ENCODE measurements at regions not wholly inside any gene's neighbourhood (a gene's known extent, or its start where the extent isn't known, plus 50 kb on each side); places are given as distances from the start of the nearest gene placed in this dataset.

GRCh38 chr4:153887217-153887616 lies 98.3 kb upstream of the SFRP2 start:
- H3K36me3 ChIP-seq (ENCODE audit: control insufficient read depth, insufficient read depth, low read length), result no peaks in the 10 kb centered on the region
- DNase-seq (ENCODE audit: low read depth in 2 of 2), result no peak
- H3K9ac ChIP-seq (ENCODE audit: insufficient read depth, low read length), result no peak overlapping the region
- no peak overlapping the region for H3K4me2 ChIP-seq (ENCODE audit: extremely low read depth, insufficient read depth, low read length)
- no peak overlapping the region for H2AFZ ChIP-seq (ENCODE audit: low read length)
- H3K27me3 ChIP-seq (ENCODE audit: control insufficient read depth, insufficient read depth, low read length), result no peaks in the 10 kb centered on the region
- no peak overlapping the region for H3K4me3 ChIP-seq (replicated peaks in 1 of 4; ENCODE audit: control extremely low read depth in 1 of 4, insufficient read depth in 1 of 4, low read depth in 3 of 4, low read length in 4 of 4)
- no peak for TF ChIP-seq CTCF (conservative IDR thresholded peaks at IDR 0.05 in 1 of 2, IDR thresholded peaks at IDR 0.05 in 1 of 2; ENCODE audit: low read depth in 1 of 2, low read length in 2 of 2)
- no peak for TF ChIP-seq EZH2 (IDR thresholded peaks at IDR 0.05; ENCODE audit: low read length, missing control alignments)
- H3K4me1 ChIP-seq (ENCODE audit: control insufficient read depth, extremely low read depth, insufficient read depth, low read length), result no peaks in the 10 kb centered on the region
- no peak overlapping the region for H3K27ac ChIP-seq (ENCODE audit: insufficient read depth, low read length)
- no peaks in the 10 kb centered on the region for H4K20me1 ChIP-seq (ENCODE audit: control insufficient read depth, extremely low read depth, insufficient read depth, low read length)
- H3K79me2 ChIP-seq (ENCODE audit: control insufficient read depth, insufficient read depth, low read length), result no peaks in the 10 kb centered on the region
- H3K9me3 ChIP-seq (ENCODE audit: control insufficient read depth, insufficient read depth, low read depth, low read length), result no peaks in the 10 kb centered on the region

- Histone ChIP-seq H2AFZ (ENCODE audit: low read length) (no peak overlapping the region), H3K4me2 (ENCODE audit: extremely low read depth, insufficient read depth, low read length) (no peak overlapping the region), H3K79me2 (ENCODE audit: control insufficient read depth, insufficient read depth, low read length) (no peaks in the 10 kb centered on the region), H3K27ac (ENCODE audit: insufficient read depth, low read length) (no peak overlapping the region), H3K36me3 (ENCODE audit: control insufficient read depth, insufficient read depth, low read length) (no peaks in the 10 kb centered on the region), H3K4me3 (replicated peaks in 1 of 4; ENCODE audit: control extremely low read depth in 1 of 4, insufficient read depth in 1 of 4, low read depth in 3 of 4, low read length in 4 of 4) (no peak overlapping the region), H4K20me1 (ENCODE audit: control insufficient read depth, extremely low read depth, insufficient read depth, low read length) (no peaks in the 10 kb centered on the region), H3K9ac (ENCODE audit: insufficient read depth, low read length) (no peak overlapping the region), H3K9me3 (ENCODE audit: control insufficient read depth, insufficient read depth, low read depth, low read length) (no peaks in the 10 kb centered on the region), H3K27me3 (ENCODE audit: control insufficient read depth, insufficient read depth, low read length) (no peaks in the 10 kb centered on the region), H3K4me1 (ENCODE audit: control insufficient read depth, extremely low read depth, insufficient read depth, low read length) (no peaks in the 10 kb centered on the region)
- no peak for DNase-seq (ENCODE audit: low read depth in 2 of 2)
- TF ChIP-seq CTCF (conservative IDR thresholded peaks at IDR 0.05 in 1 of 2, IDR thresholded peaks at IDR 0.05 in 1 of 2; ENCODE audit: low read depth in 1 of 2, low read length in 2 of 2) (no peak), EZH2 (IDR thresholded peaks at IDR 0.05; ENCODE audit: low read length, missing control alignments) (no peak)
These were observed 95.4 kb upstream of the SFRP2 start for GRCh38 chr4:153884325-153884724.

GRCh38 chr4:153880983-153881382 lies 92.1 kb upstream of the SFRP2 start:
- Histone ChIP-seq H3K79me2 (ENCODE audit: control insufficient read depth, insufficient read depth, low read length) (no peaks in the 10 kb centered on the region), H3K9ac (ENCODE audit: insufficient read depth, low read length) (no peak overlapping the region), H3K9me3 (ENCODE audit: control insufficient read depth, insufficient read depth, low read depth, low read length) (no peaks in the 10 kb centered on the region), H3K4me2 (ENCODE audit: extremely low read depth, insufficient read depth, low read length) (no peak overlapping the region), H2AFZ (ENCODE audit: low read length) (no peak overlapping the region), H3K4me3 (replicated peaks in 1 of 4; ENCODE audit: control extremely low read depth in 1 of 4, insufficient read depth in 1 of 4, low read depth in 3 of 4, low read length in 4 of 4) (no peak overlapping the region), H3K4me1 (ENCODE audit: control insufficient read depth, extremely low read depth, insufficient read depth, low read length) (no peaks in the 10 kb centered on the region), H3K27ac (ENCODE audit: insufficient read depth, low read length) (no peak overlapping the region), H3K27me3 (ENCODE audit: control insufficient read depth, insufficient read depth, low read length) (no peaks in the 10 kb centered on the region), H4K20me1 (ENCODE audit: control insufficient read depth, extremely low read depth, insufficient read depth, low read length) (no peaks in the 10 kb centered on the region), H3K36me3 (ENCODE audit: control insufficient read depth, insufficient read depth, low read length) (no peaks in the 10 kb centered on the region)
- TF ChIP-seq EZH2 (IDR thresholded peaks at IDR 0.05; ENCODE audit: low read length, missing control alignments), result no peak
- no peak for TF ChIP-seq CTCF (conservative IDR thresholded peaks at IDR 0.05 in 1 of 2, IDR thresholded peaks at IDR 0.05 in 1 of 2; ENCODE audit: low read depth in 1 of 2, low read length in 2 of 2)
- DNase-seq (ENCODE audit: low read depth in 2 of 2), result no peak
